ENCODE measurements at regions not wholly inside any gene's neighbourhood (a gene's known extent, or its start where the extent isn't known, plus 50 kb on each side); places are given as distances from the start of the nearest gene placed in this dataset.

GRCh38 chr15:37720267-37720666 is 214.2 kb upstream of the TMCO5A start:
- no peak for DNase-seq

- no peak for DNase-seq
Observed at GRCh38 chr15:37731146-37731746, 203.2 kb upstream of the TMCO5A start.

GRCh38 chr15:37733628-37734027 is 200.8 kb upstream of the TMCO5A start:
- no peak for DNase-seq

GRCh38 chr15:37740623-37741141 is 193.8 kb upstream of the TMCO5A start:
- DNase-seq, result no peak

GRCh38 chr15:37743826-37744225 is 190.6 kb upstream of the TMCO5A start:
- DNase-seq, result no peak

GRCh38 chr15:37744521-37744920 is 189.9 kb upstream of the TMCO5A start:
- DNase-seq, result no peak

GRCh38 chr15:37751401-37751800 is 183.0 kb upstream of the TMCO5A start:
- DNase-seq, result no peak

GRCh38 chr15:37756407-37756806 is 178.0 kb upstream of the TMCO5A start:
- DNase-seq, result no peak

- no peak for DNase-seq
Observed at GRCh38 chr15:37758412-37758811, 176.0 kb upstream of the TMCO5A start.

- DNase-seq, result no peak
Observed at GRCh38 chr15:37764733-37765191, 169.7 kb upstream of the TMCO5A start.

- no peak for DNase-seq
Observed at GRCh38 chr15:37765786-37766185, 168.7 kb upstream of the TMCO5A start.

GRCh38 chr15:37767841-37768455 is 166.5 kb upstream of the TMCO5A start:
- DNase-seq, result no peak

GRCh38 chr15:37771465-37771864 is 163.0 kb upstream of the TMCO5A start:
- DNase-seq, result no peak

GRCh38 chr15:37773111-37773860 is 161.2 kb upstream of the TMCO5A start:
- DNase-seq, result no peak

- DNase-seq, result no peak
Observed at GRCh38 chr15:37774961-37775360, 159.5 kb upstream of the TMCO5A start.

GRCh38 chr15:37777006-37777405 is 157.4 kb upstream of the TMCO5A start:
- DNase-seq, result no peak

GRCh38 chr15:37783290-37783689 is 151.2 kb upstream of the TMCO5A start:
- DNase-seq, result no peak

- DNase-seq, result no peak
Observed at GRCh38 chr15:37788330-37788729, 146.1 kb upstream of the TMCO5A start.

- no peak for DNase-seq
Observed at GRCh38 chr15:37788767-37789396, 145.6 kb upstream of the TMCO5A start.

- no peak for DNase-seq
Observed at GRCh38 chr15:37789397-37789786, 145.0 kb upstream of the TMCO5A start.

- DNase-seq, result no peak
Observed at GRCh38 chr15:37789881-37790280, 144.6 kb upstream of the TMCO5A start.

GRCh38 chr15:37791693-37792092 is 142.7 kb upstream of the TMCO5A start:
- DNase-seq, result no peak

GRCh38 chr15:37792351-37792750 is 142.1 kb upstream of the TMCO5A start:
- DNase-seq, result no peak

GRCh38 chr15:37793851-37794250 is 140.6 kb upstream of the TMCO5A start:
- no peak for DNase-seq

Data from NCI-H1105 (cell line).